SU-DHL-6 (cell line): ENCODE measurements at regions not wholly inside any gene's neighbourhood (a gene's known extent, or its start where the extent isn't known, plus 50 kb on each side); places are given as distances from the start of the nearest gene placed in this dataset.

Experiments
- H2AFZ ChIP-seq: fragments of 200-600 bp; sonication (generic); 2 replicates; pipeline ENCODE4 v1.6.1; 2014; ENCODE audit warnings: low read depth, mild to moderate bottlenecking, moderate library complexity, mixed read lengths, antibody characterized with exemption, low read length; ENCODE audit not compliant: severe bottlenecking
- H3F3A ChIP-seq: fragments of 200-600 bp; shearing (Covaris generic); 2 replicates; pipeline ENCODE4 v1.6.0; 2016; ENCODE audit warnings: antibody characterized with exemption, mild to moderate bottlenecking; ENCODE audit not compliant: insufficient read depth
- H3K27ac ChIP-seq: fragments of 200-600 bp; sonication (generic); 2 replicates; pipeline ENCODE4 v1.5.1; 2016; ENCODE audit warnings: low read depth, mild to moderate bottlenecking, low read length, moderate library complexity, mixed read lengths
- H3K27me3 ChIP-seq: fragments of 200-600 bp; sonication (generic), shearing (Covaris generic); 2 replicates; pipeline ENCODE4 v1.6.0; 2014; ENCODE audit warnings: mild to moderate bottlenecking, low read length
- H3K36me3 ChIP-seq: fragments of 200-600 bp; sonication (generic); 2 replicates; pipeline ENCODE4 v1.6.1; 2014; ENCODE audit warnings: mild to moderate bottlenecking, low read length, mixed read lengths
- H3K4me2 ChIP-seq: fragments of 300-600, 200-600 bp; shearing (Covaris generic), sonication (generic); 2 replicates; pipeline ENCODE4 v1.6.0; 2014; ENCODE audit warnings: low read length, low read depth, mild to moderate bottlenecking; ENCODE audit not compliant: poor library complexity, severe bottlenecking
- H3K4me3 ChIP-seq: fragments of 200-600 bp; sonication (generic); 2 replicates; pipeline ENCODE4 v1.5.1; 2014; ENCODE audit warnings: antibody characterized with exemption, low read length, mild to moderate bottlenecking, mixed read lengths; ENCODE audit not compliant: insufficient read depth, poor library complexity, severe bottlenecking
- H3K79me2 ChIP-seq: fragments of 200-600 bp; sonication (generic); 2 replicates; pipeline ENCODE4 v1.6.1; 2014; ENCODE audit warnings: mild to moderate bottlenecking, low read length, moderate library complexity; ENCODE audit not compliant: insufficient read depth
- H3K9ac ChIP-seq: fragments of 200-600 bp; sonication (generic); 2 replicates; pipeline ENCODE4 v1.7.0; 2014; ENCODE audit warnings: mild to moderate bottlenecking, low read length
- H3K9me2 ChIP-seq: fragments of 200-600 bp; sonication (generic); replicated peaks from 2 replicates; pipeline ENCODE4 v1.6.1; 2014; ENCODE audit warnings: low read length; ENCODE audit not compliant: insufficient read depth
- H3K9me3 ChIP-seq: fragments of 200-600 bp; sonication (generic); 2 replicates; pipeline ENCODE4 v1.6.1; 2014; ENCODE audit warnings: low read length, mixed read lengths; ENCODE audit not compliant: insufficient read depth
- H4K20me1 ChIP-seq: fragments of 200-600 bp; sonication (generic); 2 replicates; pipeline ENCODE4 v1.6.1; 2014; ENCODE audit warnings: low read depth, mild to moderate bottlenecking, antibody characterized with exemption, low read length, moderate library complexity, mixed read lengths
- EZH2phosphoT487 ChIP-seq: fragments of 200-600 bp; sonication (generic), shearing (Covaris generic); conservative IDR thresholded peaks from 2 replicates; pipeline ENCODE4 v1.6.1; 2018; ENCODE audit warnings: mild to moderate bottlenecking, antibody characterized with exemption, low read length, moderate library complexity, mixed read lengths
- TF ChIP-seq, protein P1 (sequence below): fragments of 200-600 bp; sonication (generic); IDR thresholded peaks from one replicate; pipeline ENCODE4 v1.5.1; 2017; ENCODE audit warnings: antibody characterized with exemption, mild to moderate bottlenecking, low read length, moderate library complexity; ENCODE audit not compliant: insufficient read depth, poor library complexity, severe bottlenecking

DNA sequence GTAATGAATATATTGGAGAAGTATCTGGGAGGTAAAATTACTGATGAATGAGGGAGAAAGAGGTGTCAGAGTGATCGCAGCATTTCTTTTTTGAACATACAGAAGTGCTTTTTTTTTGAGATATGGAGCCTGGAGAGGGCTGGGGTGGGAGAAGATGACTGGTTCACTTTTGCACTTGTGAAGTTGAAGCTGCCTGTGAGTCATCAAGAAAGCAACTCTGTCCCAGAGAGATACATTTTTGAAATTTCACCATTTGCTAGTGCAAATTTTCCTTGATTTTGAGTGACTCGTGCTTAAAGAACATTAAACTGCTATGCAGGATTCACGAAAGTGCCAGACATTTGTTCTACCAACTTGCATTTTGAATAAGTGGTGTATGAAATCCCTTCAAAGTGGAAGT lies 81.8 kb downstream of the ADRA2A start:
- Histone ChIP-seq H3F3A (no peaks in the 10 kb centered on the region), H3K4me2 (no peak overlapping the region), H2AFZ (no peak overlapping the region), H3K9me3 (no peaks in the 10 kb centered on the region), H3K27me3 (no peaks in the 10 kb centered on the region), H3K36me3 (no peaks in the 10 kb centered on the region), H3K4me3 (no peak overlapping the region), H3K9me2 (no peaks in the 10 kb centered on the region), H3K79me2 (no peaks in the 10 kb centered on the region), H3K9ac (no peak overlapping the region), H4K20me1 (no peaks in the 10 kb centered on the region), H3K27ac (no peak overlapping the region)
- TF ChIP-seq EZH2phosphoT487, result no peak
- TF ChIP-seq, protein P1, sequence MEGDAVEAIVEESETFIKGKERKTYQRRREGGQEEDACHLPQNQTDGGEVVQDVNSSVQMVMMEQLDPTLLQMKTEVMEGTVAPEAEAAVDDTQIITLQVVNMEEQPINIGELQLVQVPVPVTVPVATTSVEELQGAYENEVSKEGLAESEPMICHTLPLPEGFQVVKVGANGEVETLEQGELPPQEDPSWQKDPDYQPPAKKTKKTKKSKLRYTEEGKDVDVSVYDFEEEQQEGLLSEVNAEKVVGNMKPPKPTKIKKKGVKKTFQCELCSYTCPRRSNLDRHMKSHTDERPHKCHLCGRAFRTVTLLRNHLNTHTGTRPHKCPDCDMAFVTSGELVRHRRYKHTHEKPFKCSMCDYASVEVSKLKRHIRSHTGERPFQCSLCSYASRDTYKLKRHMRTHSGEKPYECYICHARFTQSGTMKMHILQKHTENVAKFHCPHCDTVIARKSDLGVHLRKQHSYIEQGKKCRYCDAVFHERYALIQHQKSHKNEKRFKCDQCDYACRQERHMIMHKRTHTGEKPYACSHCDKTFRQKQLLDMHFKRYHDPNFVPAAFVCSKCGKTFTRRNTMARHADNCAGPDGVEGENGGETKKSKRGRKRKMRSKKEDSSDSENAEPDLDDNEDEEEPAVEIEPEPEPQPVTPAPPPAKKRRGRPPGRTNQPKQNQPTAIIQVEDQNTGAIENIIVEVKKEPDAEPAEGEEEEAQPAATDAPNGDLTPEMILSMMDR, result no peak

DNA sequence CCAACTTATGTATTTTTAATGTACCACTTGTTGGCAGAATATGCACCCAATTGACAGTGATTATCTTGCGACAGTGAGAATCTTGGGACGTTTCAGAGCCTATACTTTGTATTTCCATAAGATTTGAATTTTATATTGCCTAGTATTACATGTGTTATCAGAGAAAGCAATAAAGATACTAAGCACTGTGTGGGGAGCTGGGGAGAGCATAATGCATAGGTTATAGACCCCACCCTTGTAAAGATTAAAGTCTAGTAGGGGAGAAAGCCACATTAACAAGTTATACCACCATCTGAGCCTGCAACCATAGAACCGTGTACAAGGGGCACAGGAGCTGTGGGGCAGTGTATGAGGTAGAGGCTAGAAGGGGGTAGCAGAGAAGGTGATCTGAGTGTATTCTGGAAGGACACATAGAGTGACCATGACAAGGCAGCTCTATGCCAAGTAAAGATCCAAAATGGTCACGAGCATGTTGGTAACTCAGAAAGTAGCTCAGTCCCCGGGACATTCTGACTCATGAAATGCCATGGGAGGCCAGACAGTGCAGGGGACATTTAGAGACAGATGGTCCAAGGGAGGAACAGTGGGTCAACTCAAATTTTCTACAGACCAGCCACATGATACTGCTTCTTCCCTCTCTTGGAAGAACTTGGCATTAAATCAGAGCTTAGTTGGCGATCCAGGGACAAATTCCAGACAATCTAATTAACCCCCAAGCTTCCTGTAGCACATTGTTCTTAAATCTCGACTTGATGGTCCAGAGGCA lies 84.5 kb downstream of the ADRA2A start:
- Histone ChIP-seq H2AFZ (no peak overlapping the region), H3K79me2 (no peaks in the 10 kb centered on the region), H3K27me3 (no peaks in the 10 kb centered on the region), H3K36me3 (no peaks in the 10 kb centered on the region), H4K20me1 (no peaks in the 10 kb centered on the region), H3K9ac (no peak overlapping the region), H3F3A (no peaks in the 10 kb centered on the region), H3K9me3 (no peaks in the 10 kb centered on the region), H3K4me3 (no peak overlapping the region), H3K4me2 (no peak overlapping the region), H3K27ac (no peak overlapping the region), H3K9me2 (no peaks in the 10 kb centered on the region)
- TF ChIP-seq, protein P1, result no peak
- no peak for TF ChIP-seq EZH2phosphoT487

DNA sequence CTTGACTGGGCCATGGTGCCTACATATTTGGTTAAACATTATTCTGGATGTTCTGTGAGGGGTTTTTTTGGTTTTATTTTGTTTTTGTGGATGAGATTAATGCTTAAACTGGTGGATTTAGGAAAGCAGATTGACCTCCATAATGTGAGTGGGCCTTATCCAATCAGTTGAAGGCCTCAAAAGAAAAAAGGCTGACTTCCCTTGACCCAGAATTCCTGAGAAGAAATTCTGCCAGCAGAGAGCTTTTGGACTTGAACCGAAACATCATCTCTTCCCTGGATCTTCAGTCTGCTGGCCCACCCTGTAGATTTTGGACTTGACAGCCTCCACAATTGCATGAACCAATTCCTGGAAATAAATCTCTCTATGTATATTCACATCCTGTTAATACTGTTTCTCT lies 94.4 kb downstream of the ADRA2A start:
- Histone ChIP-seq H3K36me3 (no peaks in the 10 kb centered on the region), H3K4me2 (no peak overlapping the region), H3F3A (no peaks in the 10 kb centered on the region), H2AFZ (no peak overlapping the region), H3K9ac (no peak overlapping the region), H3K9me3 (no peaks in the 10 kb centered on the region), H3K27ac (no peak overlapping the region), H3K27me3 (no peaks in the 10 kb centered on the region), H3K79me2 (no peaks in the 10 kb centered on the region), H3K9me2 (no peaks in the 10 kb centered on the region), H4K20me1 (no peaks in the 10 kb centered on the region), H3K4me3 (no peak overlapping the region)
- TF ChIP-seq, protein P1, result no peak
- no peak for TF ChIP-seq EZH2phosphoT487
